ENCODE measurements at regions not wholly inside any gene's neighbourhood (a gene's known extent, or its start where the extent isn't known, plus 50 kb on each side); places are given as distances from the start of the nearest gene placed in this dataset.

DNA sequence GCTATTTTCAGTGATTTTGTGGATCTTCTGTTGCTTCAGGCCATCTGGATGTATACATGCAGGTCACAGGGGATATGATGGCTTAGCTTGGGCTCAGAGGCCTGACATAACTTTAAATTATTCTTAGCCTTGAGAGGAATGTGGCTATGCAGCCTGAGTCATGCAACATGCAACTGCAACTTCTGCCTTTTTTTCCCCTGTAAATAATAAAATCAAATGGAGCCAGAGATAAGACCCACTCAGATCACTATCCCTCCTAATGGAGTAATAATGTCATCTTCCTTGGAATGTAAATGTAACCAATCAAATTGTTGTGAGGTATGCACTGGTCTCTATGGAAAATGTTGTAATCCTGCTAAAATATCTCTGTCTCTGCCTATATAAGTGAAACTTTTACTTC lies 54.9 kb downstream of the MAGEB17 start:
- no peak for DNase-seq

DNA sequence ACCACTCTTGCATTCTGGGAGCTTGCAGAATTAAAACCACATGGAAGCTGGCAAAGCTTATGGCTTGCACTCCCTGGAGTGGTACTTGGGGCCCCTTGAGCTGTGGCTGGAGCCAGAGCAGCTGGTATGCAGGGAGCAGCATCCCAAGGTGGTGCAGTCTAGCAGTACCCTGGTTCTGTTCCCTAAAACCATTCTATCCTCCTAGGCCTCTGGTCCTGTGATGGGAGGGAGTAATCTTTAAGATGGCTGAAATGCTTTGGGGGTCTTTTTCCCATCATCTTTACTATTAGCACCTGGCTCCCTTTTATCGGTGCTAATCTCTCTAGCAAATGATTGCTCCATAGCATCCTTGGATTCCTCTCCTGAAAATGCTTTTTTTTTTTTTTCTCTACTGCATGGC lies 56.1 kb downstream of the MAGEB17 start:
- no peak for DNase-seq

DNA sequence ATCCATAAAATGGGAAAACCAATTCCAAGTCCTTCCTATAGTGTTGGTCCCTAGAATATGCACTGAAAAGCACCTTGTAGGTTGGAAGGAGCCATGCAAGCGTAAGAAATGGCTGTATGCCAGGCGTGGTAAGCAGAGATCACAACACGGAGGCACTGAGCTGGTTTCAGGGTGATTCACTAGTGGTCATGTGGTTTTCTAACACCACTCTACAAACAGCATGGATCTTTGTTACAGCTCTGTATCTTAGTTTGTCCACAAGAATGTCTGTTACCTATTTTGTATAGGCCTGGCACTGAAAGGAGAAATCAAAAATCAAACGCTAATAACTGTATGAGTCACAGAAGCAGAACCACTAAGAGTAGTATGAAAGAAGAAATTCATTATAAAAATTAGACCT lies 71.9 kb downstream of the MAGEB17 start:
- DNase-seq: peak in 1 of 2 experiments; percentile 23

DNA sequence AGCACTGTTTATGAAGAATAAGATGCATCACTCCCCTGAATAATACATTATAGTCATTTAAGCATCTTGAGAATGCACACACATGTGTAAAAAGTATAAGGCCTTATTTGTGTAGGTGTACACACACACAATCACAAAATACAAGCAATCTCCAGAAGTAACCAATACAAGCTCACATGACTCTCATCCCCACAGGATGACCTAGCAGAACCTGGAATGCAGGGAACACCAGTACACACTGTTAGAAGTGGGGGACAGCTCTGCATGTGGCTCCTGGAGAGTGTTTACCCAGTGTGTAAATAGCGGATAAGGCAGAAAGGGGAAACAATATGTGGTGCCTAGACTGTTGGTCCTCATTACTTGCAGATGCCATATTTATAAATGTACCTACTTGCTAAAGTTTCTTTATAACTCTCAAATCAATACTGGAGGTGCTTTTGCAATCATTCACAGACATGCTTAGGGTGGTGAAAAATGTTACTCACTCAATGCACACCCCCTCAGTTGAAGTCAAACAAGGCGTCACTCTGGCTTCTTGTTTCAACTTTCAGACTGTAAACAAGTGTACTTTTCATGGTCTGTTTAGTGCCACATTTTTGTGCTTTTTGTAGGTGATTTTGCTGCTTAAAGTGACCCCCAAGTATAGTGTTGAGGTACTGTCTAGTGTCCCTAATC lies 73.1 kb downstream of the MAGEB17 start:
- no peak for DNase-seq

DNA sequence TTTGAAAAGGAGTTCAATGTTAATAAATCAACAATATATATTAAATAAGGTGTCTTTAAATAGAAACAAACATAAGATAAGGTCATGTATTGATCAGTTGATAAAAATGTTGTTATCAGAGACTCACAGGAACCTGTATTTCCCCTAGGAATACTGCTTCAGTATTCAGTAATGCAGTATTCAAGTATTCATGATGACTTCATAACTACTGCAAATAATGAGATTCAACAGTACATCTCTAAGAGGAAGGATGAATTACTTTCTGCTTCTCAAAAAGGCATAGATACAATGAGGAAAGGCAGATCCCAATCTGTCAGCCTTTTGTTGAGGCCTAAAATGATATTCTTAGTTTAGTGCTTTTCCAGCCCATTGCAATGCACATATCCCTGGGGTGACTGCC lies 73.7 kb downstream of the MAGEB17 start:
- DNase-seq: no peak

DNA sequence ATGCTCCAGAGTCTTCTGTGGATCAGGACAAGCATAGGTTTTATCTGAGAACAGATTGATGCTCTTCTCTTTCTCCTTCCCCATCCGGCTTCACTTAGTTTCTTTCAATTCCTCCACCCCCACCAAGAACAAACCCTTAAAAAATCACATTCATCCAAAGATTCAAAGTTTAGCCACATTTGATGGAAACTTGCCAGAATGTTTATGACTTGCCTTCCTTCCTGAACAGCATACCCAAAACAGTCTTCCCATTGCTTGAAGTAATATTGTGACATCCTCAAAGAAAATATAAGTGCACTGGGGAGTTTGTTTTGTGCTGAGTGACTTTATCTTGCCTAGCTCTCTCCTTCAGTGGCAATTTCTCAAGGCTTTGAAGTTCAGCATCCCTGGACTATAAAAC lies 83.0 kb downstream of the MAGEB17 start:
- no peak for DNase-seq

DNA sequence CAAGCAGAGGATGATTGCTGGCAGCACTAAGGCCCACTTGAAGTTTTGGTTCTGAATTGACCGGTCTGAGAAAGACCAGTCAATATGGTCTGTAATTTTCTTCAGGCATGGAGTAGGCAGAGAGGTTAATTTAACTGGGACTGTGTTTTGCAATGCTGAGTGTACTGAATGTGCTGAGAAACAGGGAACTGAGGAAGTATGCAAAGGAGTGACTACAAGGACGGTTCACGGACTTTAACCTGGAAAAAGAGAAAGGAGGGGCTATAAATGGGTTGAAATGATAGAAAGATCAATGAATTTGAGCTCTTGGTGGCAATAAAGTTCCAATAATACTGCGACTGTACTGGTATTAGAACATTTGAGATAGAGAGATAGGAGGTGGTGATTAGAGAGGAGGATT lies 84.5 kb downstream of the MAGEB17 start:
- DNase-seq: no peak

DNA sequence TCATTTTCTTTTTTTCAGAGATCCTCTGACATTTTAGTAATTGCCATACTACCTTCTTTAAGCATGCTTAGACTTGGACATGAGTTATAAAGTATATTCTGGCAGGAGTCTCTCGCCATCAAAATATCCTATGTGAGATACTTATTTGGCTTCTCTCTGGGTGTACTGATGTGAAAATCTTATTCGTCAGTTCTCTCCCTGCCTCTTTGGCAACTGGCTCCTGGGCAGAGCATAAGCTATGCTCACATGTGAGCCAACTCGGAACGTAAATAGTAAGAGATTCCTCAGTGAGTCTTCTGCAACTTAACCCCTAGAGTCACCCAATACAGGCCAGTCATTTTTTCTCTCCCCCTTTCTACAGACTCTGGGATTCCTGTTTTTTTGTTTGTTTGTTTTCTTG lies 91.6 kb downstream of the MAGEB17 start:
- no peak for DNase-seq

DNA sequence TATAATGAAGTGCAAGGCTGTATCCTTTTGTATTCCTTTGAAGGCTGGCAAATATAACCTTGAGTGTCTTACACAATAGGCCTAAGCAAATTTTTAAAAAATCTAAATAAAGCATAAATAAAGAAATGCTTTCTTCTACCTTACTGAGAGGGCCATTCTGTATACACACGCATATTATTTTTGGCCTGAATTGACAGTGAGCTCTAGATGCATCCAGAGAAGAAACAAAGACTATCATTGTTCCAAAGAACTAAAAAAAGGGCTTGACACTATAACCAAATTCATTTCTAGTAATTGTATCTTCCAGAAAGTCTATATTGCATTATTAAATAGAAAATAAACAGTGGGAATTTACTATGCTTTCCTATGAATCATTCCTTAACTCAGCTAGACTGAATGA lies 100.2 kb downstream of the MAGEB17 start:
- no peak for DNase-seq

DNA sequence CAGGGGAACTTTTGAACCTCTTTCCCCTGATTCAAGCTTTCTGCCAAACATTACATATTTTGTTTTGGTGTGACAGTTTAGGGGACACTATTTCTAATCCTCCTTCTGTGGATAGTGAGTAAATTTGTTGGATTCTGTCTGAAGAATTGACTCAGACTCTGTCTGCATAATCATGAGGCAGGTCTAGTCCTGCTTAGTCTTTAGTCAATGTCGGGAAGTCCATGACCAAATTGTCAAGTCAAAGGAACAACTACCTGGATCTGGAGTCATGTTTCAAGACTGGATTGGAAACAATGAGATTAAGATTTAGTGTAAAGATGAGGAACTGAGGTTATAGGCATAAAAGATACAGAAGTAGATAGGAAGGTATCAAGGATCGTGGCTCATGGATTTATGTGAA lies 100.9 kb downstream of the MAGEB17 start:
- no peak for DNase-seq

DNA sequence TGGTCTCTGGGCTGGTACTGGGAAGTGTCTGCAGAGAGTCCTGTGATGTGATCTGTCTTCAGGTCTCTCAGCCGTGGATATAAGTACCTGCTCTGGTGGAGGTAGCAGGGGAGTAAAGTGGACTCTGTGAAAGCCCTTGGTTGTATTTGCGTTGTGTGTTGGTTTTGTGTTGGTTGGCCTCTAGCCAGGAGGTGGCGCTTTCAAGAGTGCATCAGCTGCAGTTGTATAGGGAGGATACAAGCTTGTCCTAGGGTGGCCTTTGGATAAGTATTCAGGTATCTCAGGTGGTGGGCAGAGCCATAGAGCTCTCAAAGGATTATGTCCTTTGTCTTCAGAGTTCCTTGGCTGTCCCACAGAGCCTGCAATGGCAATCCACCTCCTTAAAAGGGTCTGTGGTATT lies 111.6 kb downstream of the MAGEB17 start:
- DNase-seq: peak; percentile 21 to 28

DNA sequence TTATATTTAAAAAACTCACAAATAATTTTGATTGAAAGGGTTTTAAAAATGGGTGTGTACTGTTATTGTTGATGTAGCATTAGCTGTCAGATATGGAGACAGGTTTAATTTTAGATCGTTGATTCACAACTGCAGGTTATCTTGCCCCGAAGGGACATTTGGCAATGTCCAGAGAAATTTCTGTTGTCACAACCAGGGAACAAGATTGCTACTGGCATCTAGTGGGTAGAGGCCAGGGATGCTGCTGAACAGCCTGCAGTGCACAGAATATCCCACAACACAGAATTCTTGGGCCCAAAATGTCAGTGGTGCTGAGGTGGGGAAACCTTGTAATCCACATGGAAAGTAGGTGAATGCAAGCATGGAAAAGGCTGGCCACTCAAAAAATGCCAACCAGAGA lies 114.9 kb downstream of the MAGEB17 start:
- DNase-seq: no peak

DNA sequence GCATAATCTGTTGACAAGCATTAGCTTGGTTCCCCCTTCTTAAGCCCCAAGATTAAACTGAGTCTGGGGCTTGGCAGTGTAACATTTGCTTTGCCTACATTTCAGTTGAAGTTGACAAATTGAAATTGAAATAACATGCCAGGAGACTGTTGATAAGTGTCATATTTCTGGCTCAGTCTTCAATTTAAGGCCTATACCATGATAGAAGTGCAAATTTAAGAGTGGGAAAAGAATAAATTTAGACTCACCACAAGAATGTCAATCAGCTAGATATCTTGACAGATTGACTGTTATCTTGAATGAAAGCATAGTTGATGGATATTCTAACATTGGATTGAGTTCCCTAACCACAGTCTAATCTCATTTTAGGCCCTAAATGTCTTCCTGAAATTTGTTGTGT lies 117.6 kb downstream of the MAGEB17 start:
- no peak for DNase-seq

DNA sequence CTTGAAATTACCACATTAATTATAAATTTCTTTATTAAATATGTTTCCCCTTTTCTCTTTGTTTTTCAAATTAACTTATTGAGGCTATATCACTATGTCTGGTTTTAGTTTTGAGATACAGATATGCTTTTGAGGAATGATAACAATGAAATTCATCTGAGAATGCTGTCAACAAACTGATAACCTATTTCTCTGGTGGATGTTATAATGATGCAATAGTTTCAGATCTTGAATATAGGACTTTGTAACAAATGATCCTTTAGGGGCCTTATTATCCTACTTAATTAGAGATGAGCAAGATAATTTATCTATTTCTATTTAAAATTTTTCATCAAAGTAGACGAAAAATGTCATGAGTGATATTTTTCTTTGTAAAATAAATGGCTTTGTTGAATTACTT lies 123.7 kb downstream of the MAGEB17 start:
- no peak for DNase-seq

DNA sequence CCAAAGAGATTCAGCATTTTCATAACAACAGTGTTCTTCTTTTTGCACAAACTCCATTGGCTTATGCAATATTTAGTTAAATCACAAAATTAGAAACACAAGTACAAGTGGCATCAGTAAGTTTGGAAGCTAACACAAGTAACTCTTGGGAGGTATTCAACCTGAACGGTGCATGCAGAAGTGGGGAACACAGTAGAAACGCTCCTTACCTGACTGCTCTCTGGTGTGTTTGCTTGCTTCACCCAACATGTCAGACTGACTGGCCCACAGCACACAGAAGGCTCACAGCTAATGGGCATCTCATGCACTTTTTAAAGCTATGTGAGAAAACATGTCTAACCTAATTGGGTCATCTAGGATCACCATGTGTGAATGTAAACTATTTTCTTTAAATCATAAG lies 133.6 kb downstream of the MAGEB17 start:
- DNase-seq: no peak

DNA sequence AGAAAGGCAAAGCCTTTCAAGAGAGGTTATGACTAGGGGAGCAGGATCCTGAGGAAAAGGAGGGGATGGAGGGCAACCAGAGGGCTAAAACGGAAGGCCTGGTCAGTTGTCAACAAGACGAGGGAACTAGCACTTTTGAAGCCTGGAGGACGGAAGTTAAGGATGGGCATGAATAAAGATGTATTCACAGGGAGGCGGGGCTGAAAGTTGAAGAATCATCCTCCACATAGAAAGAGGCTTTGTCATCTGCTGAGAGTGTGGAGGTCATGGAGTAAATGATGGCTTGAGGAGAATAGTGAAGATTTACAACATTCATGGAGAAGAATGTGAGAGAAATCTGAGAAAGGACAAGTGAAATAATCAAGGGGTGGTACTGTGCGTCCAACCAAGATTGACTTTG lies 137.5 kb downstream of the MAGEB17 start:
- DNase-seq: no peak

DNA sequence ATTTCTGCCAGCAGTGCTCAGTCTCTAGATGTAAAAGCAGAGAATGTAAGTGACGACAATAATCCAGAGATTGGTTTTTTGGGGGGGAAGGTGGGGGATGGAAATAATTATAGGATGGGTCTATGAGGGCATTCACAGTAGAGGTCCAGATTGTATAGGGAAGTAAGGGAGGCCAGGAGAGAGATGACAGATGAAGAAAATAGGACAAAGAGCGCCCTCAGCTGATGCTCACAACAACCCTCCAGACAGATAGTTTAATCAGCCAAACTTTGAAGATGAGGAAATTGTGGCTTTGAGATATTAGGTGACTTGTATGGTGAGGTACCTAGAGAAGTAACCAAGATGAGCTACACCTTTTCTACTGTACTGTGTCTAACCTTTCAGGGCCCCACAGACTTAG lies 137.9 kb downstream of the MAGEB17 start:
- no peak for DNase-seq

DNA sequence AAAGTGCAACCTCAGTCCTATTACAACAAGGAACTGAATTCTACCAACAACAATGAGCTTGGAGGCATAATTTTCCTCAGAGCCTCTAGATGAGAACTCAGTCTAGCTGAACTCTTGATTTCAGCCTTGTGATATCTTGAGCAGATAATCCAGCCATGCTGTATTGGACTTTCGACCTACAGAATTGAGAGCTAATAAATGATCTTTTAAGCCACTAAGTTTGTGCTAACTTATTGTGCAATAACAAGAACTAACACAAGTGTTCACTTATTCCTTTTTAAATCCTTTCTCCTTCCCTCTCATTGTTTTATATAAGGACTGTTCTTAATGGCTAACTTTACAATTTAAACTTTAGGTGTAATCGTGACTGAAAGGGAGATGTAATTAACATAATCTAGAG lies 140.7 kb downstream of the MAGEB17 start:
- no peak for DNase-seq

DNA sequence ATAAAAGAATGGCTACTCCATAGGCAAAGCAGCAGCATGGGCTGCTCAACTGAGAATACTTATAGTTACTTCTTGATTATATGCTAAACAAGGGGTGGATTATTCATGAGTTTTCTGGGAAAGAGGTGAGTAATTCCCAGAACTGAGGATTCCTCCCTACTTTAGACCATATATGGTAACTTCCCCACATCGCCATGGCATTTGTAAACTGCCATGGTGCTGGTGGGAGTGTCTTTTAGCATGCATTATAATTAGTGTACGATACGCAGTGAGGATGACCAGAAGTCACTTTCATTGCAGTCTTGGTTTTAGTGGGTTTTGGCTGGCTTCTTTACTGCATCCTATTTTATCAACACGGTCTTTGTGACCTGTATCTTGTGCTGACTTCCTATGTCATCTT lies 141.5 kb downstream of the MAGEB17 start:
- no peak for DNase-seq

DNA sequence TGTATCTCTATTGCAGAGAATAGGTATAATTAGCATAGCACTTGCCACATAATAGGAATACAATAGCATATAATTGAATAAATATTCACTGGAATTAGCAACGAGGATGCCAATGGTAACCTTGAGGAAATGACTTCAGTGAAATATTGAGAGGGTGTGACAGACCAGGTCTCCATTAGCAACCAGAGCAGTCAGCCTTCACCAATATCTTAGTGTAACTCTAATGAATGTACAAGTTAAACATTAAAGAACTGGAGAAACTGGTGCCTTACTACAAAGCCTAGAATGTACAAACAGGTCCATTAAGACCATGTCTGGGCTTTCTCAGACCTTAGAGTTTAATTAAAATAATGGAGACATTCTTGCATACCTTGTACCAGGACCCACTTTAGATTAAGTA lies 143.0 kb downstream of the MAGEB17 start:
- no peak for DNase-seq

DNA sequence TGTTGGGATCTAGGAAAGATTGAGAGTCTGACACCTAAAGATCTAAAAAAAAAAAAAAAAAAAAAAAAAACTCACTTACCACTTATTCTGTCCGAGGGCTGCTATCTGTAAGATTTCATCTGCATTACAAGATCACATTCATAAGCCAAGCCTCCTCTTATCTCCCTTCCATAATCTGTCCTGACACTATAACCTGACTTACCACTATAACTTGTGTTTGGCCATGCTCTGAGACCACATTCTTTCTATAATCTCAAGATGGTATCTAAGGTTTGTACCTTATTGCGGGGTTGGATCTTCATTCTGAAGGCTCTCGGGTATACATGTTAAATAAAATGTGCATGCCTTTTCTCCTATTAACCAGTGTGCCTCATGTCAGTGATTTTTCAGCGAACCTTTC lies 144.4 kb downstream of the MAGEB17 start:
- DNase-seq: no peak

DNA sequence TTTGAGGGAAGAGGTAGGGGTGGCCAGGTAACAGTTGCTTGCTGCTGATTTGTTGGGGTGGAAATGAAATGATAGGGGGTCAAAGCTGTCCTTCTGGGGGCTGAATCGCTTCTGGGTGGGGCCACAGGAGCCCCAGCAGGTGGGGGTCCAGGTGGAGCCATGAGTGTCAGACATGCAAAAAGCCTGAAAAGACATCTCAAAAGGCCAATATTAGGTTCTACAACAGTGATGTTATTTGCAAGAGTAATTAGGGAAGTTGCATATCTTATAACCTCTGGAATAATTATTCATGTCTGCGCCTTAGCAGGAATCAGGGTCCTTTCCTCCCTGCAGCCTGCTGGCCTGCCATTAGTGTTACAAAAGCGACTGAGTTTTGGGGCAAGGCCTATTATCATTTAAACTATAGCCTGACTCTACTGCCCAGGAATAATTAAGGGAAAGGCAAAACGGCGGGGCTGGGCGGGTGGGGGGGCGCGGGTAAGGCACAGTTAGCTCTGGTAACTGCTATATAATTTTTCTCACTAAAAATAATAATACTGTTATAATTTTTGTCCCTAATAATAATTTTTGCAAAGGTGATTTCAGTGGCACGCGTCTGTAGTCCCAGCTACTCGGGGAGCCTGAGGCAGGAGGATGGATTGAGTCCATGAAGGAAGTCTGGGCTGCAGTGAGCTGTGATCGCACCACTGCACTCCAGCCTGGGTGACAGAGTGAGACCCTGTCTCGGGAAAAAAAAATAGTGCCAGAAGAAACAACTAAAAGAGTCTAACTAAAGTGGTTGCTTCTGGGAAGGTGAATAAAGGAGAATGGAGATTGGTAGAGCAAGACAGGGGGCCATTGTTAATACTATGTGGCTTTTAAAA lies 145.7 kb downstream of the MAGEB17 start:
- no peak for DNase-seq

DNA sequence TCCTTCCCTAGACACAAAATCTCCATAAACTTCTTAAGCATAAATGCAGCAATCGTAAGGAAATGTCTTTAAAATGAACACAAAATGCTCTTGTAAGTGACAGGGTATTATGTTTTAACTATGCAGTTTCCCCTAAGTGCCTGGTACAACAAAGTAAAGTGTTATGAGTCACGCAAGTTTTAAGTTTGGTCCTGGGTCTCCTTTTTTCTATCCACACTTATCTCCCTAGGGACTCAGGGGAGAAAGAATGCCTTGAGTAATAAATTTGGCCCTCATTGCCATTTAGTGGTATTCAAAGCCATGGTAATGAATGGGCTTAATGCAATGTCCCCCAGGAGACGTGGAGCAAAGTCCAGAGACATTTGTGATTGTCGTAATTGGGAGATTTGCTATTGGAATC lies 149.1 kb downstream of the MAGEB17 start:
- no peak for DNase-seq

DNA sequence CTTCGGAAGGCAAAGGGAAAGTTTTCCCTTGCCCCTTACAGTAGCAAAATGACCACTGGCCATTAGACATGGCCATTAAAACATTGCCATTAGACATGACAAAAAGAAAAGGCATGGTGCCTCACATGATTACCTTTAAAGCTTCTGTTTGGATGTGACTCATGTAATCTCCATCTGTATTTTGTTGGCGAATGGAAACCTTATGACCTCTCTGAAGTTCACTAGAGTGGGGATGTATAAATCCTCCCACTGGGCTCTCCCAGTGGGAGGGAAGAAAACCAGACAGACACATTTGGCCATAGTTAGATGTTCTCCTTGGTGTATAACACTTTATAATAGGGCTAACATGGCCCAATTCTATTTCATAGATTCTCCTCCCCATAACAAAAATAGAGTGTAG lies 152.6 kb downstream of the MAGEB17 start:
- DNase-seq: no peak

Data from activated T-cell treated with anti-CD3 and anti-CD28 coated beads, Interleukin-2, amount 50 U/mL, for 48 hours (primary cell).